GM18873 (cell line): ENCODE measurements at regions not wholly inside any gene's neighbourhood (a gene's known extent, or its start where the extent isn't known, plus 50 kb on each side); places are given as distances from the start of the nearest gene placed in this dataset.

Experiments used
- ATAC-seq: cut with Tn5 transposase; IDR thresholded peaks from one replicate; pipeline ENCODE4 v1.9.1; 2021; ENCODE audit warnings: mild to moderate bottlenecking, moderate library complexity, moderate number of reproducible peaks; ENCODE audit not compliant: unreplicated experiment, low FRiP score

DNA sequence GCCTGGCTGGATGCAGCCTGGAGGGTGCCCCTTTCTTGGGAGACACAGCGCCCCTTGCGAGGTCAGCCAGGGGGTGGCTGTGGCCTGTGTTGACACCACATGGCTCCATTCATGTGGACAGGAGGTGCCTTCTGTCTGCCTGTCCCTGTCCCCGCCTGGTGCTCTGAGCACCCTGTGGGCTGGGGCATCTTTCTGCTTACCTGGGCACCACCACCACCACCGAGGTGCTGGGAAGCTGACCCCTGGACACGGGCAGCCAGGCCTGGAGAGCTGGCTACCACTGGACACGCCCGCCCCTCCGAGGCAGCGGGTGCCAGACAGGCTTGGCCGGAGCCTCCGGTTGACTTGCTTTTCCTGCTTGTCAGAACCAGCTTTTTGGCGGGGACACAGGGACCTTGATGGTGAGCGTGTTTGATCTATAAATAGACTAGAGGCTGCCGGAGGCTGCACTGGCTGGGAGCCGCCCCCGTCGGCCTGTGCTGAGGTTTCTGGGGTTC lies 121.3 kb upstream of the GSE1 start:
- no peak for ATAC-seq

DNA sequence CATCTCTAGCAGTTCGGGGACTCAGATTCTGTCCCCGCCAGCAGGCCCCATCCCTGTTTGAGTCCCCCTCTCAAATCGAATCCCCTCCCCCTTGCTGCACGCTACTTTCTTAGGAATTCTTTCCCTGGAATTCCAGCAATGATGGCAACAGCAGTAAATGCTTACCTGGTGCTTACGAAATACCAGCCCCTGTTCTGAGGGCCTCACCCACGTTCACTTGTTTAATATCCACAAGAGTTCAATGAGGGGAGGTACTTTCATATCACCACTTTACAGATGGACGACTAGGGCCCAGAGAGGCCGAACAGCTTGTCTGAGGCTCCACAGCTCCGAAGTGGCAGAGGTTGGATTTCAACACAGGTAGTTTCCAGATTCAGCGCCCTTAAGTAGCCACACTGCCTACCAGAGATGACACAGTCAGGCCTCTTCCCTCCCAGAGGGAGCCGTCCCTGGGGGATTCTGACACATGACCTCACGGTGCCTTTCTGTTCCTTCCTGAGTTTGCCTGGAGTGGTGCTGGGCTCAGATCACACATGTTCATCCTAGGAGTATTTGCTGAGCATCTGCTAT lies 120.7 kb upstream of the GSE1 start:
- no peak for ATAC-seq

DNA sequence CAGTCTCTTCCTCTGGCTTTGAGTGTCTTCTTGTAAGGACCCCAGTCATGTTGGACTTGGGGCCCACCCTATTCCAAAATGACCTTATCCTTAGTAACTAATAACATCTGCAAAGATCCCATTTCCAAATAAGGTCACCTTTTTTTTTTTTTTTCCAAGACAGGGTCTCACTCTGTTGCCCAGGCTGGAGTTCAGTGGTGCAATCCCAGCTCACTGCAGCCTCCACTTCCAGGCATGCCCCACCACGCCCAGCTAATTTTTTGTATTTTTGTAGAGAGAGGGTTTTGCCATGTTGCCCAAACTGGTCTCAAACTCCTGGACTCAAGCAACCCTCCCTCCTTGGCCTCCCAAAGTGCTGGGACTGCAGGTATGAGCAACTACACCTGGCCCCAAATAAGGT lies 118.8 kb upstream of the GSE1 start:
- no peak for ATAC-seq

DNA sequence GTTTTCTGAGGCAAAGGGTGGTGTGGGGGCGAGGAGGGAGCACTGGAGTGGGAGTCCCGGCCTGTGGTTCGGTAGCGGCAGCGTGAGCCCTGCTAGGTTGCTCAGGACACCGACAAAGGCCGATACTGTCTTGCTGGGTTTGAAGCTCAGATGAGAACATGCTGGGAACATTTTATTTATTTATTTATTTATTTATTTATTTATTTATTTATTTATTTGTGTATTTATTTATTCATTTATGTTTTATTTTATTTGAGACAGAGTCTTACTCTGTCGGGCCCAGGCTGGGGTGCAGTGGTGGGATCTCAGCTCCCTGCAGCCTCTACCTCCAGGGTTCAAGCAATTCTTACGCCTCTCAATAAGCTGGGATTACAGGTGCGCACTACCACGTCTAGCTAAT lies 117.9 kb upstream of the GSE1 start:
- no peak for ATAC-seq

DNA sequence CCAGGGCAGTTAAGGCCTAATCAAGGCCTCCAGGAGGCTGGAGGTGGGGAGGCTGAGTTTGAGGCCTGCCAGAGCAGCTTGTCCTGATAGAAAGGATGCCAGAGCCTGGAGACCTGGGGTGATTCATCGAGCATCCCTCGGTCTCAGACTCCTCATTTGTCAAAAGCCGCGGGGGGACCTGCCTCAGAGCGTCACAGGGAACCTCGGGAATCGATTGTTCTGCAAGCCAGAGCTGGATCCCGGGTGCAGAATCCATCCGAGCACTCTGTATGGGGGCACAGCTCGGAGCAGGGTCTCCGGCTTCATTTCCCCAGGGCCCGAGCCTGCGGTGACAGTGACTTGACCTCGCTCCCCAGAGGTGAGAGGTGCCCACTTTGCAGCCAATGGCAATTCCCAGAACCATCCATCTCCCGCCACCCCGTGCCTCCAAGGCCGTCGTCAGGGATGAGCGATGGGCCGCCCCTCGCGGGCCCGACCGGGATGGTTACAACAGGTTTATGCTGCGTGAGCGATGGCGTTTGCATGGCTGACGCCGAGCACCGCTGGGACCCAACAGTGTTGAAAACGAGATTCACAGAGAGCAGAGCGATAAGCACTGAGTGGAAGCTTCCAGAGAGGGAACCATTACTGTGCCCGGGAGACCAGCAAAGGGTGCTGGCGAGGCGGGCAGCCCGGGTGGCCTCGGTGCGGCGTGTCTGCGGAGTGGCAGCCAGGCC lies 117.1 kb upstream of the GSE1 start:
- no peak for ATAC-seq

DNA sequence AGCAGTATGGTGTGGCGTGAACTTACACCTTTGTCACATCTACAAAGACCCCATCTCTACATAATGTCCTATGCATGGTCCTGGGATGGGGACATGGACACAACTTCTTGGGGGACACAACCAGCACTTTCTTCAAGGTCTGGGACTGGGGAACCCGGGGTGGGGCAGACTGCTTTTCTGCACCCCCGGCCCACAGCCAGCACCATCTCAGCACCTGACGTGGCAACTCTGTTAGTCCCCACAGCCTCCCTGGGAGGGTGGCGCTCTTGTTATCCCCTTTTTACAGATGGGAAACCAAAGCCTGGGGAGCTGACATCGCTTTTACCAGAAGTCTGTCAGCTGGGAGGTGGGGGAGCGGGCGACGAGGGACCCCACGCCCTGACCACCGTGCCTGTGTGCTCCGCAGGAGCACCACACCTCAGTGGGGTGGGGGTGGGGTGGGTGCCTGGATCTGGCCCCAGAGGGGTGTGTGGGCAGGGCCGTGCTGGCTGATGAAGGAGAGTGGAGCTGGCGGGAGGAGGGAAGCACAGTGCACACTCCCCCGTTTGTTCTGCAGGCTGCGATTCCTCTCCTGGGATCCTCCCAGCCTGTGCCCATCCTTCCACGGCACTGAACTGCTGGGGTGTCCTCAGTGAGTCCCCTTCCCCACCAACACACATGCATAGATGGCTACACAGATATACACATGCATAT lies 115.4 kb upstream of the GSE1 start:
- no peak for ATAC-seq

DNA sequence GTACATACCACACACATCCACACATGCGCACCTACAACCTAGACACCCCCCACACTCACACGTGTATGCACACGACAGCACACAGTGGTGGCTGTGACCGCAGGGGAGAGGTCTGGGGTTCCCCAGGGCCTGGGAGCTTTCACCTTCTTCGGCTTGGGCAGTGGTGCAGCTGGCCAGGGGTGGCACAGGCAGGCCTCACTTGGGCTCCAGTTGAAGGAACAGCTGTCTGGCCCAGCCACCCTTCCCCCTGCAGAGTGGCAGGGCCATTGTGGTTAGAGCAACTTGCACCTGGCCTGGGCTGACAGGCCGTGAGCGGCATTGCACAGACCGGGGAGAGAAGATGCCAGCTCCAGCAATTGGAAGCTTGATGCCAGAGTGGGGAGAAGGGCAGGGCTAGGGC lies 114.5 kb upstream of the GSE1 start:
- ATAC-seq, result peak; percentile 74

DNA sequence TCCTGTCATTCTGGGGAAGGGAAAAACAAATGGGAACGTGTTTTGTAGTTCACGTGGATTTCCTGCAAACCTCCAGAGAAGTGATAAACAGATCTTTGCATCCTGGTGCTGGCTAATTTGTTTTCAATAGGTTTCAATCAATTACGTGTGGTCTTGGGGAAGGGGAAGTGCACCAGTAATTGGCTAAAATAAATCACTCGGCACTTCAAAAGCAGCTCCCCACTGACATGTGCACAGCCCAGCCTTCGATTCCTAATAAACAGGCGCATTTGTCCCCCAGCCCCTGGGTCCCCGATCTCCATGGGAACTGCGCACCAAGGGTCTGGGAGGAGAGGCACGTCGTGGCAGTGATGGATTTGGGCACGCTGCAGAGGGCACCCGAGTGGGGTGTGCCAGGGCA lies 112.9 kb upstream of the GSE1 start:
- no peak for ATAC-seq

DNA sequence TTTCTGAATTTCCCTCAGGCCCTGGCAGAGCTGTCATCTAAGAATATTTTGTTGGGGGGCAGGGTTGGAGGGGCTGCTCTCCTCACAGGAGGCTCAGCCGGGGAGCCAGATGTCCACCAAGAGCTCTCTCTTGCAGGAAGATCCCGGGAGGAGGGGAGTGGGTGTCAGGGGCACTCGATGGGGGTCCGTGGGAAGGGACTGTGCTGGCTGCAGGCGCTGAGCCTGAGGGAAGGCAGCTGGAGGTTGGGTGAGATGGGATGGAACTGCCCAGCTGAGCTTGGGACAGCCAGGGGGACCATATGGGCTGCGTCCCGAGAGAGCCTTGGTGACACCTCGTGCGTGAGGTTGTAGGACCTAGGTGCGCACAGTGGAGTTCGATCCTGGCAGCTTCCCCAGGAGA lies 111.2 kb upstream of the GSE1 start:
- ATAC-seq, result no peak

DNA sequence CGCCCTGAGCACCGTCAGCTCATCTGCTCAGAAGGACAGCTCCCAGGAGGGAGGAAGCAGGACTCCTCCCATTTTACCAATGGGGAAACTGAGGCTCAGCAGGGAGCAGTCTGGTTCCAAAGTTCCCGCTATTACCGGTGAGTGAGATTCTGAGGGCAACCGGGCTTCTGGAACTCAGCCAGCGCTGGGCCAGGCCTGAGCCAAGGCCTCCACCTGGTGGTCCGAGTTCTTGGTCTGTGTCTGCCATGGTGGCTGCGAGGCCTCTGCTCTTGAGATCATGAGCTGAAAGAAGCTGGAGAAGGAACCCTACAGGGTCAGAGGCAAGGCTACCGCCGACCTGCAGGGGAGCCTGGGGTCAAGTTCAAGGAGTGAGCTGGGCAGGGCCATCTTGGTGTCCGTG lies 110.8 kb upstream of the GSE1 start:
- ATAC-seq, result no peak

DNA sequence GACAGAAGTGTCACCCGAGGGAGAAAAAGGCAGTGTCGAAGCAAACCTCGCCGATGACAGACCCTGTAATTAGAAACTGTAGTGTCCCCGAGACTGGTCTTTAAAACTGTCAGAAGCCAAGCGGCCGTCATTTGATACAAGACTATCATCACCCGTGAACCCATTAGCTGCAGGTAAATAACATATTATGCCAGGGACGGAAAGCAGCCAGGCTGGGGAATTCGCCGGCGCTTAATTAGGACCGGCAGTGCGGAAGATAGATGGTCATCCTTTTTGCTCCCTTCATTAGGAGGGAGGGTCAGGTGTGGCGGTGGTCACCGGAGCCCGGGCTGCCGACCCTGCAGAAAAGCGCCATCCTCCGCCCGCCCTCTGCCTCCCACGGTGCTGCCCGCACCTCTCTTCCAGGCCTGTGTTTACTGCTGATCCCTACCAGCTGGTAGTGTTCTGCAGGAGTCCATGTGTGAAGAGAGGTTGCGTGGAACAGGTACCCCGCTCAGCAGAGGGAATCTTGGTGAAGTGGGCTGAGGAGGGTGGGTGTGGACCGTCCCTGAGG lies 109.4 kb upstream of the GSE1 start:
- ATAC-seq, result no peak

DNA sequence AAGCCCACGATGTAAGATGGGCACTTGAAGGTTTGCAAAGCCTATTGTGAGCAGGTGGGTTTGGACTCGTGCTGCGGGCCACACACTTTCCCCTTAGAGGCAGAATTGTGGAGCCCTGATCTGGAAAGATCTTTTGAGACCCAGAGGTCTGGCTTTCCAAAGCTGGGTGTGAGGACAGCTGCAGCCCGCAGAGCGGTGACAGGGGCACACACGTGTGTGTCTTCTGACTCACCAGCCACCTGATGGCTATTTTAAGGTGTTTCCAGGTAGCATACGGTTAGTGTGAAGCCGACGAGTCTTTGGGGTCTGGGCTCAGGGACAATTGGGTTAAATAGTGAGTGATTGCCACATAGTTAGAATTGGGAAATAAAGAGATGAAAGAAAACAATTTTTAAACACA lies 108.9 kb upstream of the GSE1 start:
- no peak for ATAC-seq

DNA sequence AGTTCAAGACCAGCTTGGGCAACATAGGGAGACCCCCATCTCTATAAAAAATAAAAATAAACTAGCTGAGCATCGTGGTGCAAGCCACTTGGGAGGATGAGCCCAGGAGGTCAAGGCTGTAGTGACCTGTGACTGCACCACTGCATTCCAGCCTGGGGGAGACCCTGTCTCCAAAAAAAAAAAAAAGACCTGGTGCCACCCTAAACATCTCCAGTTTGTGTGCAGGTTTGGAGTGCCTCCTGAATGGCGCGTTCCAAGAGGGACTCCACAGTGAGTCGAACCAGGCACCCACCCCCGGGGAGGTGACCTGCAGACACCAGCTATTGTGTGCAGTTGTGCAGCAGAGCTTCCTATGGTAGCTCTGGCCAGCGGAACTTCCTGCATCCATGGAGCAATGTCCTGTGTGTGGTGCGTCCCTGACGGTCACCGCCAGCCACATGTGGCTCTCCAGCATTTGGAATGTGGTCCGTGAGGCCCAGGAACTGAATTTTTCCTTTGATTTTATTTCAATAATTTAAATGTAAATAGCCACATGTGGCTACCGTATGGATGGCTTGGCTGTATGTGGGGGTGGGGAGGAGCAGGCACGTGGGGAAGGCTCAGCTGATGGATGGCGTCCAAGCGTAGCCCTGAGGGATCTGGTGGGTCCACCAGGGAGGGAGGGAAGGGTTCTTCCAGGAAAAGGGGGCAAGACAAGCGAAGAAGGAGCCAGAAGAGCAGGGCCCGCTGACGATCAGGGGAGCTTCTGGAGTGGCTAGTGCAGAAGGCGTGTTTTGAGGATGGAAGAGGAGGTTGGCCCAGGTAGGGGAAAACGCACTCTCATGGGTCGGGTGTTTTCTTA lies 107.1 kb upstream of the GSE1 start:
- no peak for ATAC-seq

DNA sequence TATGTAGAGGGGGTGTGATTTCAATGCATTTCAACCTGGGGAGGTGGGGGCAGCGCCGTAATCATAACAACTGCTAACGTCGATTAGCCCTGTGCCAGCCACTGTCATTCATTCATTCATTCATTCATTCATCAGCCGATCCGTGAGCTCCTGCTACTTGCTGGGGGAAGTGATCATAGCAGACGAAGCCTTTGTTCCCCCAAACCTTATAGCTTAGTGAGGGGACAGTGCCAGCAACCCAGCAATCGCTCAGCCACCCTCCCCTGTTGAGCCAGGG lies 106.5 kb upstream of the GSE1 start:
- ATAC-seq, result no peak

DNA sequence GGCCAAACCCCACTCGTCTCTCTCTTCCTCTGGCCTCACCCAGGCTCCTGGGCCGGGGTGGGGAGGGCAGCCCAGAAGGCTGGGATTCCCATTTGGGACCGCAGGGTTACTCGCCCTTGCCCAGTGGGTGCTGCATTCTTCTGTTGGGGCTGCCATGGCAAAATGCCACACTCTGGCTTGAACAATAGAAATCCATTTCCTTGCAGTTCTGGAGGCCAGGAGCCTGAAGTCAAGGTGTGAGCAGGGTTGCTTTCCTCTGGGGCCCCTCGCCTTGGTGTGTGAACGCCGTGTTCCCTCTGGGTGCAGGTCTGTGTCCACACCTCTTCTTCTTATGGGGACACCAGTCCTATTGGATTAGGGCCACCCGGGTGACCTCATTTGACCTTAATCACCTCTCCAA lies 105.8 kb upstream of the GSE1 start:
- no peak for ATAC-seq

DNA sequence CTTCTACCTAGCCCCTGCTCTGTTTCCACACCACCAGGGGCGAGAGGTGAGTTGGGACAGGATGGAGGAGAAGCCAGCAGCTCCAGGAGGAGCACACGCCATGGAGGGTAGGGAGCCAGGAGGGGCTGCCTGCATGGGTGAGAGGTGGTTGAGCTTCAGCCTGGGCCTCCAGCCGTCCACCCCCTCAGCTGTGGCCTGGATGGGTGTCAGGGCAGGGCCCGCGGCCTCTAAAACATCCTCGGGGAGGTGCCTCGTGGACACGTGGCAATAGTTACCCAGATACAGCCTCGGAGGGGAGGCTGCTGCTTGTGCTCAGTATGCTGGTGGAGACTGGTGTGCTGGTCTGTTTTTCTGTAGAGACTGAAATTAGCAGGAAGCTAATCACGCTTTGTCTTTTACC lies 104.7 kb upstream of the GSE1 start:
- ATAC-seq, result no peak

DNA sequence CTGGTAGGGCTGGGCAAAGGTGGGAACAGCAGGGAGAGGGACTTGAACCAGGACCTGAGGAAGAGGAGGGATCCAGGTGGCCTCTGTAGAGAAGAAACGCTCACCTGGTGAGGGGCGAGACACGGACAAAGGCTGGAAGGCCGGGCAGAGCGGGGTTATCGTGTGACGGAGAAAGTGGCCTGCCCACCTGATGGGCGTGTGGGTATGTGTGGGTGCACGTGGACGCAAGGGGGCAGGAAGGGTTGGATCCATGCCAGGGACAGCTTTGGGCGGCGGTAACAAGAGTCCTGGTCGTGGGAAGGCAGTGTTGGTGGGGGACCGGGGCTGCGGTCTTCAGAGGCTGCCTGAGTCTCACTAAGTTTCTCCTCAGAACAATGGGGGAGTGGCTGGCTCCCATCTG lies 104.1 kb upstream of the GSE1 start:
- no peak for ATAC-seq

DNA sequence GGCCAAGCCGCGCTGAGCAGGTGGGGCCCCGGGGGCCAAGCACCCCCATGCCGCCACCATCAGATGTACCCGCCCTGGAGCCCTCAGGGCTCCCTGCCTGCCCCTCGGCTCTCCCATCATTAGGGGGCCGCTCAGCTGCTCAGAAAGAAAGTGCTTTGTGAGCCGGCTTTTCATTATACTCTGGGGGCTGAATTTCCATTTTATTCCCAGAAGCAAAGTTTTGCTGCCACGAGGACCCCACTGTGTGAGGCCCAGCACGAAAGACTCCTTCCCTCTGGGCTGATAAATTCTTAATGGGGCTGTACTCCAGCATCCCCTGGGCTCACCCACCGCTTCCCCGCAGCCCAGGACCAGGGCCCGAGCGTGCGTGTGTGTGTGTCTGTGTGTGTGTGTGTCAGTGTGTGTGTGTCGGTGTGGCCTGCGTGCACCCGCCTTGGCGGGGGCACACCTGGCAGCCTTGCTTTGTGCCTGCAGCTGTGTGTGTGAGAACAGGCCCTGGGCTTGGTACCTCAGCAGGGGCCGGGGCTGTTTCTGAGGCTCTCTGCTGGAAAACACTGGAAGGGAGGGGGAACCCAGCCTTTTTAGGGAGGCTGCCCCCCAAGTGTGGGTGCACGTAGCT lies 103.0 kb upstream of the GSE1 start:
- no peak for ATAC-seq

DNA sequence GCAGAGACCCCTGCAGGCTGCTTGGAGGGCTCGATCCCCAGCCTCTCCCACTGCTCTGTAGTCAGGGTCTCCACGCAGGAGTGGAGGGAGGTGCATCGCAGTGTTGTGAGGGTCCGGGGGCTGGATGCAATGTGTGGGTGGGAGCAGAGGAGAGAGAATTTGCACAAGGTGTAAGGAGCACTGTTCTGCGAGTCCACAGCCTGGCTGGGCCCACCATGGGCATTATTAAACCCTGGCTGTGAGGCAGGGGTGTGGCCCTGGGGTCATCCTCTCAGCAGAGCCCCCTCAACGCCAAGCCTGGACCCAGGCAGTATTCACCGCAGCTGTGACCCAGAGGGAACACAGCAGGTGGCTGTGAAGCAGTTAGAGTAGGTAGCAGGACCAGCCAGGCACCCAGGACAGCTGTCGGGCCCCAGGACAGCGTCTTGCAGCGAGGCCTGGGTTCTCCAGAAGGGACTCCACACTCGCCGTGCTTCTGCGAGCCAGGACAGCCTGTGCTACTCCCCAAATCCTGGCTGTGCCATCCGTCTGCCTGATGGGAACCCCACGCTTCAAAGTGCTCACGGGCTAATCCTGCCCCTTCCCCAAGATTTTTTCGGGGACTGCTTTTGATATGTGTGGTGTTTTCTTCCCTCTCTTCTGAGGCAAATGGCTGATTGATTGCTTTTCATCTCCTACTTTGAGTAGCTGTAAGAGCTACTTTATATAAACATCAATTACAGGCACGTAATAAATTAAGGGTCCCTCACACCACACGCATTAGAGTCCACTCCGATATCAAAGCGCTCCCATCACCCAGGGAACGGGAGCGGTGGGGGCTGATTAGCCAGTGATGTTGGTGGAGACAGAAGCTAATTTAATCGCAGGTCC lies 100.9 kb upstream of the GSE1 start:
- ATAC-seq, result no peak

DNA sequence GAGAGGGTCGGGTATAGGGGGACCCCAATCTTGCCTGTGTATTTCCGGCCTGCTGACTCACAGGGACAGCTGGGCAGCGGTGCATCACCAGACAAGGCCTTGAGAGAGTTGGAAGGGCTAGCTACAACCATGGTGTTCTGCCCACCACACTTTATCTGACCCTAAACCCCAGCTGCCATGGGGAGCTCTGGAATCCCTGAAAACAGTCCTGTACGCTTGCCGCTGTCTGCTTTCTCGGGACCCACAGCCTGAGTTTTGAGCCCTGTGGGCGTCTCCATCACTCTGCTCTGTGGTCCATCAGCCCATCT lies 100.4 kb upstream of the GSE1 start:
- ATAC-seq, result no peak
